ENCODE measurements at regions not wholly inside any gene's neighbourhood (a gene's known extent, or its start where the extent isn't known, plus 50 kb on each side); places are given as distances from the start of the nearest gene placed in this dataset.

- no peak for TF ChIP-seq EP300 (IDR thresholded peaks at IDR 0.05; ENCODE audit: borderline replicate concordance in 1 of 2, low read depth in 2 of 2, low read length in 2 of 2)
- TF ChIP-seq SP1 (IDR thresholded peaks at IDR 0.05; ENCODE audit: low read depth, low read length), result no peak
- TF ChIP-seq CTCF (IDR thresholded peaks at IDR 0.05; ENCODE audit: control extremely low read depth in 1 of 3, insufficient read depth in 1 of 3, low read depth in 1 of 3, low read length in 3 of 3), result no peak
- TF ChIP-seq CREB1 (IDR thresholded peaks at IDR 0.05), result no peak
- TF ChIP-seq RXRA (IDR thresholded peaks at IDR 0.05; ENCODE audit: insufficient read depth, low read depth, low read length), result no peak
- no peak for TF ChIP-seq POLR2A (IDR thresholded peaks at IDR 0.05; ENCODE audit: control extremely low read depth in 1 of 2, low read depth in 2 of 2, low read length in 2 of 2)
Measured at GRCh38 chr12:115885040-115885690, 392.3 kb downstream of the MED13L start.

Measured in H1 (cell line).